GM19467 (cell line): ENCODE measurements at regions not wholly inside any gene's neighbourhood (a gene's known extent, or its start where the extent isn't known, plus 50 kb on each side); places are given as distances from the start of the nearest gene placed in this dataset.

Experiments used
- ATAC-seq: cut with Tn5 transposase; IDR thresholded peaks from one replicate; pipeline ENCODE4 v1.9.1; 2021; ENCODE audit warnings: mild to moderate bottlenecking, moderate library complexity; ENCODE audit not compliant: unreplicated experiment

GRCh38 chr2:15733867-15734673 is 142.4 kb downstream of the DDX1 start:
- ATAC-seq = no peak

DNA sequence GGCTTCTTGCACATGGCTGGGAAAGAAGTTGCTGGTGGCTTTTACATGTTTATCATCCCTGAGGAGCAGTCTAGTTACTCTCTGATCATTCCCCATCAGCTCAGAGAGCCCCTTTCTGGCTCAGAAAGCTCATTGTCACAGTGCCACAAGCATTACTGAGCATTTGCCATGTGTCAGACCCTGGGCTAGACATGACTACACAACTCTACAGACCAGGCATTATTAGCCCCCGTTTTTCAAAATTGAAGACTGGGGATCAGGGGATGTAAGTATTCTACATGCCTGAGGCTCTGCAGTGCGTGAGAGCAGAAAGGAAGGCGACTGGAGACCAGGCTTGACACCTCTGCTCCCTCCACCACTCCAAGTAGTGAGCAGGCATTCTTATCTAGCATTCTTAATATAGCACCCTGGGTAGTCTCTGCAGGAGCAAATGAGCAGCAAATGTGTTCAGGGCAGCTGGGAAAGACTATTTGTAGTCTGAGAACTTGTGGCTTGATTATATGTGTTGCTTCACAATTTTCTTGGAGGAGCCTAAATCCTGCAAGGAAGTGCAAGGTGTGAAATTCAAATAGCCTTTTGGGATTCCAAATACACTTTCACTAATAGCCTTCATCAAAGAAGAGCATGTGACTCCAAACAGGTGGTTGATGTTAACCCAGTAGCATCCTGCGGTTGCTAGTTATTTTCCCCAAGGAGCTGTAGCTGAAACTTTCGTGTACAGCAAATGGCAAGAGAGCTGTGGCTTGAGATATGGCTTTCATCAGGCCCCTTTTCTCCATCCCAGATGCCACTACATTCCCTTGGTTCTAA is 143.2 kb downstream of the DDX1 start:
- ATAC-seq = no peak

- no peak for ATAC-seq
Measured at GRCh38 chr2:15735484-15736326, 144.0 kb downstream of the DDX1 start.

DNA sequence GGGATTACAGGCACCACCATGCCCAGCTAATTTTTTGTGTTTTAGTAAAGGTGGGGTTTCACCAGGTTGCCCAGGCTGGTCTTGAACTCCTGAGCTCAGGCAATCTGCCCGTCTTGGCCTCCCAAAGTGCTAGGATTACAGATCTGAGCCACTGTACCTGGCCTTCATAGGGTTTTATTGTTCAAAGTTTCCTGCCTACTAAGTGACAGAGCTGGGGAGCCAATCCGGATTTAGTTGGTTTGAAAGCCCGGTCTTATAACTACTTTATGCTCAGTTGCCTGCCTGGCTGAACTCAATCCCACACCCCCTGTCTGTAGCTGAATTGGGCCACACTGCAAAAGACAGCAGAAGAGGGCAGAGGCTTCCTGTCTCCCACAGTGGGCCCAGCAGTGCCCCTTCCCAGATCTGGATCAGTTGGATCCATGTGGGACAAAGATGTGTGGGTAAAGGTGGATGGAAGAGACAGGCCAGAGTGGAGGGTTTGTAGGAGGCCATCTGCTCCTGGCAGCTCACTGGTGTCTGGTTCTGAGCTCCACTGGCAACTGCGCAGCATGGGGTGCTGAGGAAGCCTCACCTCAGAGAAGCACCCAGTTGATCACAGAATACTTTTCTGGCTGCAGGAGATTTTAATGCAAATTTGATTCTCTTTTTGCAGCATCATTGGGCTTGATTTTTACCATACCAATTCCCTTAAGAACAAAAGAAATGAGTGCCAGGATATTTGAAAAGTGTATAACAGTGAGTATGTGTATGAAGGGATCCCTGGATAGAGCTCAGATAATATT is 144.9 kb downstream of the DDX1 start:
- ATAC-seq = no peak

DNA sequence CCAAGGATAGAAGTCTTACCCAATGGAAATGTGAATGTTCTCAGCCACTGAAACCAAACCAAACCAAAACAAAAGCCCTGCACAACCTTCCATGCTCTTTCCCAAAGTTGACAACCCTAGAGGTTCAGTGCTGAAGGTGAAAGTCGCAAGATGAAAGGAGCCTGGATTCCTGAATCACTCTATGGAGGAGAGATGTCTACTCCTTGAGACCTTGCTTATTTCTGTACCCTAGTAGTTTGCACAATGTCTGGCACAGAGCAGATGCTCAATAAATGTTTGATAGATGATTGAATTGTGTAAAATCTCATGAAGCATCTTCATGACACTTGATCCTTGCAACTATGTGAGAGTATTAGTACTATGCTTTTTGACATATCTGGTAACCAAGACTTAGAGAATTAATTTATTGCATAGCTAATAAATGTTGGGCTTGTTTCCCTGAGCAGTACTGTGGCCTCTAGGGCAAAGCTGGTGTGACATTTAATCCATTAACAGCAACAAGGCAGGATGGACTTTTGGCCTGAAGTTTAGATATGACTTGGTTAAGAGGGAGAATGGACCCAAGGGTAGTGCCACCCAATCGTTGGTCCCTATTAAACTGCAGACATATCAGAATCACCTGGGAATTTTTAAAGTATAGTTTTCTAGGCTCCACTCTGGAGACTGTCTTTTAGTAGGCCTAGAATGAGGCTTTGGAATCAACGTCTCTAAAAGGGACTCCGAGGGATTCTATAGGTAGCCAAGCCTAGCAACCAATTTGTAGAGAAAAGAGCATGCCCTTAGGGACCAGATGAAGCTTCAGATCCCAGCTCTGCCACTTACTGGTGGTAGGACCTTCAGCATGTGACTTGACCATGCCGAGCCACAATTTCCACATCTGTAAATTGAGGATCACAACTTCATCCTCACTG is 145.9 kb downstream of the DDX1 start:
- no peak for ATAC-seq

- no peak for ATAC-seq
Measured at GRCh38 chr2:15738225-15738546, 146.5 kb downstream of the DDX1 start.

GRCh38 chr2:15738943-15739342 is 147.3 kb downstream of the DDX1 start:
- ATAC-seq = no peak

- no peak for ATAC-seq
Measured at GRCh38 chr2:15744820-15745219, 153.2 kb downstream of the DDX1 start.

- no peak for ATAC-seq
Measured at GRCh38 chr2:15745350-15745749, 153.7 kb downstream of the DDX1 start.

DNA sequence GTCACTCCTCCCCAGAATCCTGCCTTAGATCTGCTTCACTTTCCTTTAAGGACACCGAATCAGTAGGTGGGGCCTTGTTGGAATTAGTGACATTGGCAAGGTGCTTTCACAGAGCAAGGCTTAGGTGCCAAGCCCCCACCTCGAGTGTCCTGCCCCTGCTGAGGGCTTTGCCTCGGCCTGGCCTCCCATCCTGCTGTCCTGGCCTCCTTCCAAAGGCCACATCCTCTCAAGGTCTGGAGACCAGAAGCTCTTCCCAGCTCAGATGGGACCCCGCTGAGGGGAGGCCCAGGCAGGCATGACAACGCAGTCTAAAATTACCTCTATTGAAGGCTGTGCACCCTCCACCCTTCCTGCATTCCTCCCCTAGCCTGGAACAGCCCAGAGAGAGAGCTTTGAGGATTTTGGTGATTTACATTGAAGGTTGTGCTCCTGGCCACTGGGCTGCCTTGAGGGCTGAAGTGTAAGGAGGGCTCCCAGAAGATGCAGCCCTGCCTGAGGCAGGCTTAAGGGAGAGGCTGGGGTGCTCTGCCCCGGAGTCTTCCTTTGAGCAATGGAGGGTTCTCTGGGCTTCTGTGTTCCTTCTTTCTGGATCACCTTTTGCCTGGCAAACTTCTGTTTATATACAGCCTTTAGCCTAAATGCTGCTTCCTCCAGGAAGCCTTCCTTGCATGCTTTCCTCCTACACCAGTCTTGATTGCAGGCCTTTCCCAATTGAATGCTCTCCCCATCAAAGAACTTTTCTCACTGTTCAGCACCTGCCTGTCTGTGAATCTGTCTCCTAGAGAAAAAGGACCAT is 154.4 kb downstream of the DDX1 start:
- ATAC-seq = no peak

GRCh38 chr2:15746703-15747550 is 155.3 kb downstream of the DDX1 start:
- ATAC-seq = no peak

DNA sequence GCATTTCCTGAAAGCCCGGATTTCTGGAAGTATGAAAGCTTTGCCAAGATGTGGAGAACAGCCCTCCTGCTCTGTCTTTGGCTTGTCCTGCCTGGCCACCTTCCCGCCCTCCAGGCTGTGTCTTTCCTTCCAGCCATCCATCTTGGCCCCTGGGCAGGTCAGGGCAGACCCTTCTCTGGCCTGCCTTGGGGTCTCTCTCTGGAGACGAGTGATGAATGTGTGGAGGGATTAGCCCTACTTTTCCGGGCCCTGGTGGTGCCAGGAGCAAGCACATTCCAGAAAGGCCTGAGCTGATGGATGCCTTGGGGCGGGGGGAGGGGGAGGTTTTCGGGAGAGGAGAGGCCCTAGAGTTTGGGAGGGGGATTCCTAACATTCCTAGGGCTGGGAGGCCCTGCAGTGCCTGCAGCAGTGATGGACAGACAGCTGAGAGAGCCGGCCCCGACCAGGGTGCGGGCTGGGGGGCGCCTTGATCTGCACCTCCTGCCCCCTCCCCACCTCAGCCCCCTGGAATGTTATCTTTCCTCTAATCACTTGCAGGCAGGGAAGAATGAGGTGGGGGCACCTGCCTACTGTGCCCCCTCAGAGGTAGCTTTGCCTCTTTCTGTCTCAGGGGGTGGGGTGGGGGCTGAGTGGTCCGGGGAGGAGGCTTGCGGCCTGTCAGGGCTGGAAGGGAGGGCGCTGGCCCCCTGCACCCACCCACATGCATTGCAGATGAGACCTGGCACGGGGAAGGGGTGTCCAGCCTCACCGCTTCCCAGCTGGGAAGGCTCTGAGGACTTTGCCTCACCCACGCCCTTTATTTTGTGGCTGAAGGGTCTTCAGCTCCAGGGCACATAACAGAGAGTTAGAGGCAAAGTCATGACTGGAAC is 156.2 kb downstream of the DDX1 start:
- ATAC-seq = no peak

DNA sequence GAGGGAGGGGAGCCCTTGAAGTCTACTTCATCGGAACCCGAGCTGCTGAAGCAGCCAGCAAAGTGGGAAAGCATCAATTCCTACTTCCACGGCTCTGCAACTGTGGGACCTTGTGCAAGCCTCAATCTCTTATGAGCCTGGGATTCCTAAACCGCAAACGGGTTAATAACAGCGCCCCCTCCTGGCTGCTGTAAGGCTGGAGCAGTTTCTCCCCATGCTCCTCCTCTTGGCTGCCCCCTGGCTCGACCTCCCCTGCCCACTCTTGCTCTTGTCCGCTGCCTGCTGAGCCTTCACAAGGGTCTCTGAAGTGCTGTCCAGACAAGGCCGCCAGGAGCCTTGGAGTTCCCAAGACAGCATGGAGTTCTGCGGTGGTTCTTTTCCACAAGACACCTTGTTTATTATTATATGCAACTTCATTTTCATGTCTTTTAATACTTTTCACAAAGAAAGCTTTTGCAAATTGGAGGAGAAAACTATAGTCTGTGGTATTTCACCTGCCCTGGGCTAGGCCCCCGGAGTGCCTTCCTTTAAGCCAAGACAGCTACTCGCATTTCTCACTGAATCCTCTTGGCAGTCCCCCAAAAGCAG is 157.2 kb downstream of the DDX1 start:
- ATAC-seq = no peak

DNA sequence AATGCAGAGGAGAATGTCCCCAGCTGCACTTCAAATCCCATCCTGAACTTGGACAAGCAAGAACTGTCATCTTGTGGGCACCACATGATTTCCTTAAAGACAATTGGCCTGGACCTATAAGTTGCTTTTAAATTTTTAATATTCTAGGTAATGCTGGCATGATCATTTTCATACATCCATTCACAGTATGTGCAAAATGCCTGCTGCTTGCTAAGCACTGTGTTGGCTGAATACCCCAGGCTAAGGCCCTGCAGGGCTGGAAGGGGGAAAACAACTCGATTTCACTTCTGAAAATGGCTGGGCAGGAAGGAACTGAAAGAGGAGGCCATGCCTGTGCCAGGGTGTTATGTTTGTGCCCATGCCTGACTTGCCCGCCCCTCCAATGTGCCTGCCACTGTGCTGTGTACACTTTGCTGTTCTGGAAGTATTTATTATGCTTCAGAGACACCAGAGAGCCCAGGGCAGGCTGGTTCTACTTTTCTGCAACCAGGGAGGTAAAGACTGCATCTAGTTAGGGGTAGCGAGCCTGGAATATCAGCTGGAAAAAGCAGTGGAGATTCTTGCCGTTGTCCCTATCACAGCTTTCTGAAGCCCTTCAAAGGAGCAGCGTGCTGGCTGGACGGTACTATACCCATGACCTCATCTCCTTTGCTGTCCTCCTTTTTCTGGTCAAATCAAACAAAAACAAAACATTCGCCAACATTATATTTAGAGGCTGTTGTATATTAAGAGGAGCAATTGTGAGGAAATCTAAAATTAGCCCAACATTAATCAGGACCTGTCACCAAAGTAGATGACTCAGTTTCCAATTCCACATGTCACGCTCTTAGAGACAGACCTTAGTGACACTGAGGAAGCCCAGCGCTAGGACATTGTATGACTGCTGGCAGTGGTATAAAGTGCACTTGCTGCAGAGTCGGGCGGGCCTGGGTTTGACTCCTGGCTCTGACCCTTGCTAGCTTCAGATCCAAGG is 158.1 kb downstream of the DDX1 start:
- no peak for ATAC-seq

DNA sequence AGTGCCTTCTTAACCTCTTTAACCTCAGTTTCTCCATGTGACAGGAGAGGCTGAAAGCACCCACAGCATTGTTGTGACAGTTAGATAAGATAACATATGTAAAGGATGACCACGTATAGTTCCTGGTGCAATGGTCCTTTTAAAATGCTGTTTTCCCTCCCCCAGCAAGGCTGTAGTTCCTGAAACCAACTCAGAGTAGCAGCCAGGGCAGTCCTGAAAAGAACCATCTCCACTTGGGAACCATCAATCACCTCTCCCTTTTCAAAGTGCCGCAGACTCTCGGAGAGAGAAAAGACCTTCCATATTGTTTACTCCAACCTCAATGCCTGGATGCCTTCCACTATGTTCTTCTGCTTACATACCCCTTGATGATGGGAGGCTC is 158.8 kb downstream of the DDX1 start:
- no peak for ATAC-seq
